GM23338 (cell line): ENCODE measurements at regions not wholly inside any gene's neighbourhood (a gene's known extent, or its start where the extent isn't known, plus 50 kb on each side); places are given as distances from the start of the nearest gene placed in this dataset.

Source experiments
- ATAC-seq: fragments of 200-7000 bp; cut with Tn5 transposase; 3 replicates; pipeline ENCODE4 v1.9.1; 2020
- DNase-seq: peaks from one replicate; pipeline ENCODE4 v3.0.0-alpha.2; 2015; ENCODE audit warnings: low spot score
- H2AFZ ChIP-seq: fragments of 200-600 bp; sonication (generic); 2 replicates; pipeline ENCODE4 v1.8.0; 2016; ENCODE audit warnings: antibody characterized with exemption, mild to moderate bottlenecking, moderate library complexity
- H3F3A ChIP-seq: fragments of 200-600 bp; sonication (generic); replicated peaks from 2 replicates; pipeline ENCODE4 v1.8.0; 2017; ENCODE audit warnings: antibody characterized with exemption, mixed run types, low read depth
- H3K27ac ChIP-seq: fragments of 200-600 bp; sonication (generic); 2 replicates; pipeline ENCODE4 v1.6.1; 2016; ENCODE audit warnings: low read depth
- H3K27me3 ChIP-seq: fragments of 200-600 bp; sonication (generic); 2 replicates; pipeline ENCODE4 v1.8.0; 2016; ENCODE audit warnings: mild to moderate bottlenecking, mixed run types, moderate library complexity; ENCODE audit not compliant: insufficient read depth
- H3K36me3 ChIP-seq: fragments of 200-600 bp; sonication (generic); 2 replicates; pipeline ENCODE4 v1.8.0; 2016; ENCODE audit warnings: mild to moderate bottlenecking; ENCODE audit not compliant: insufficient read depth
- H3K4me1 ChIP-seq: fragments of 200-600 bp; sonication (generic); 2 replicates; pipeline ENCODE4 v1.8.0; 2016; ENCODE audit warnings: mild to moderate bottlenecking, moderate library complexity; ENCODE audit not compliant: insufficient read depth
- H3K4me2 ChIP-seq: fragments of 200-600 bp; sonication (generic); 2 replicates; pipeline ENCODE4 v1.7.1; 2017; ENCODE audit warnings: mixed run types
- H3K4me3 ChIP-seq: fragments of 200-600 bp; sonication (generic); 2 replicates; pipeline ENCODE4 v1.6.1; 2016; ENCODE audit warnings: mixed run types
- H3K79me2 ChIP-seq: fragments of 200-600 bp; sonication (generic); replicated peaks from 2 replicates; pipeline ENCODE4 v1.8.0; 2017; ENCODE audit warnings: mild to moderate bottlenecking; ENCODE audit not compliant: insufficient read depth
- H3K9me2 ChIP-seq: fragments of 200-600 bp; sonication (generic); 2 replicates; pipeline ENCODE4 v1.8.0; 2017; ENCODE audit not compliant: insufficient read depth
- H4K20me1 ChIP-seq: fragments of 200-600 bp; sonication (generic); replicated peaks from 2 replicates; pipeline ENCODE4 v1.8.0; 2017; ENCODE audit warnings: mild to moderate bottlenecking; ENCODE audit not compliant: insufficient read depth
- H3K27ac Mint-ChIP-seq: 2 replicates; pipeline ENCODE4 v1.8.0; 2020; ENCODE audit warnings: inconsistent platforms, mild to moderate bottlenecking, moderate library complexity, mixed read lengths
- H3K27me3 Mint-ChIP-seq: 3 replicates; pipeline ENCODE4 v1.8.0; 2022; ENCODE audit warnings: low read depth, mild to moderate bottlenecking, moderate library complexity, mixed read lengths, inconsistent platforms; ENCODE audit not compliant: insufficient read depth, poor library complexity
- H3K36me3 Mint-ChIP-seq: 3 replicates; pipeline ENCODE4 v1.8.0; 2021; ENCODE audit warnings: low read depth, mild to moderate bottlenecking, inconsistent platforms, moderate library complexity, mixed read lengths
- H3K4me1 Mint-ChIP-seq: 3 replicates; pipeline ENCODE4 v1.8.0; 2020; ENCODE audit warnings: mild to moderate bottlenecking, inconsistent platforms, mixed read lengths
- H3K4me3 Mint-ChIP-seq: 3 replicates; pipeline ENCODE4 v1.8.0; 2021; ENCODE audit warnings: moderate library complexity, mild to moderate bottlenecking, inconsistent platforms, mixed read lengths
- H3K9me3 Mint-ChIP-seq: 3 replicates; pipeline ENCODE4 v1.8.0; 2020; ENCODE audit warnings: moderate library complexity, mild to moderate bottlenecking, inconsistent platforms, mixed read lengths
- CREB1 ChIP-seq: fragments of 250-450 bp; sonication (Bioruptor Pico); IDR thresholded peaks from 2 replicates; pipeline ENCODE4 v1.5.0; 2020; ENCODE audit warnings: low read depth, mild to moderate bottlenecking, moderate library complexity
- EZH2 ChIP-seq: fragments of 200-600 bp; sonication (generic); IDR thresholded peaks from one replicate; pipeline ENCODE4 v1.8.0; 2017; ENCODE audit warnings: antibody characterized with exemption, mild to moderate bottlenecking, low read depth; ENCODE audit not compliant: unreplicated experiment
- EZH2phosphoT487 ChIP-seq: fragments of 200-600 bp; sonication (generic); IDR thresholded peaks from one replicate; pipeline ENCODE4 v1.8.1; 2018; ENCODE audit warnings: antibody characterized with exemption; ENCODE audit not compliant: unreplicated experiment
- NANOG ChIP-seq: IDR thresholded peaks from 2 replicates; pipeline ENCODE4 v1.6.1; 2016; ENCODE audit warnings: antibody characterized with exemption, borderline replicate concordance
- POLR2AphosphoS5 ChIP-seq: IDR thresholded peaks from 2 replicates; pipeline ENCODE4 v1.6.1; 2016; ENCODE audit warnings: antibody characterized with exemption, low read depth
- STAT1 ChIP-seq: IDR thresholded peaks from one replicate; pipeline ENCODE4 v1.6.1; 2016; ENCODE audit warnings: antibody characterized with exemption; ENCODE audit not compliant: unreplicated experiment
- ZNF114 ChIP-seq: fragments of 250-450 bp; sonication (Bioruptor Pico); IDR thresholded peaks from 2 replicates; pipeline ENCODE4 v1.5.0; 2020; ENCODE audit warnings: mild to moderate bottlenecking, moderate library complexity
- ZNF331 ChIP-seq: fragments of 250-450 bp; sonication (Bioruptor Pico); IDR thresholded peaks from 2 replicates; pipeline ENCODE4 v1.5.0; 2020; ENCODE audit warnings: low read depth, mild to moderate bottlenecking, moderate library complexity
- TF ChIP-seq, protein P1 (sequence below): fragments of 250-450 bp; sonication (Bioruptor Pico); IDR thresholded peaks from 2 replicates; pipeline ENCODE4 v1.5.0; 2020; ENCODE audit warnings: mild to moderate bottlenecking, moderate library complexity
- TF ChIP-seq, protein P2 (sequence below): IDR thresholded peaks from one replicate; pipeline ENCODE4 v1.6.1; 2018; ENCODE audit warnings: antibody characterized with exemption; ENCODE audit not compliant: unreplicated experiment
- TF ChIP-seq, protein P3 (sequence below): IDR thresholded peaks from 2 replicates; pipeline ENCODE4 v1.6.1; 2016; ENCODE audit warnings: antibody characterized with exemption
- TF ChIP-seq, protein P4 (sequence below), 2 experiments: fragments of 200-600 bp in 1 of 2; sonication (generic) in 1 of 2; conservative IDR thresholded peaks; 2 replicates each; pipeline versions ENCODE4 v1.5.1 to v1.6.1; 2016 to 2017; ENCODE audit warnings: antibody characterized with exemption in 2 of 2, low read depth in 2 of 2, mild to moderate bottlenecking in 2 of 2, moderate library complexity in 1 of 2

DNA sequence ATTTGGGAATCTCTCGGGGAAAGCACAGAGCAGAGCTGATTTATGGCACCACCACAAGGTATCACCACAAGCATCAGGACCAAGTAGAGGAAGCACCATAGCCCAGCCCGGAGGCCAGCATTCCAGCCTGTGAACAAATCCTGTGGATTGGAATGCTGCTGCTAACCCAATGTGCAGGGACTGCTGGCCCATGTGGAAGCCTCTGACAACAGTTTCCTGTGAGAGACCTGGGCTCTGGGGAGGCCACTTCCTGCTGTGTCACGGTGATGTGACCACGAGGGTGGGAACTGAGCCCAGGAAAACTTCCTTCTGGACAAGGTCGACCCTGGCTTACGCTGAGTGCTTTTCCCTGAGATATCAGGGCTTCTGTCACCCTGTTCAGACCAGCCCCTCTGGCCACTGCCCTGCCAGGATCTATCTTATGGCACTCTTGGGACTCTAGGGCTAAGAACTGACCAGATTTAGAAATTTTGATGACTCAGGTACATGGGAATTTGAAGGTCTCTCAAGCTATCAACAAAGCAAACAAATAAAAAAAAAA, 88.3 kb upstream of the NGF start:
- H3K9me3 Mint-ChIP-seq = no peaks in the 10 kb centered on the region
- H2AFZ ChIP-seq = no peak overlapping the region
- no peaks in the 10 kb centered on the region for H3F3A ChIP-seq

More for the DNA sequence above, 88.3 kb upstream of the NGF start:
- Histone ChIP-seq H4K20me1 (no peaks in the 10 kb centered on the region), H3K27ac (no peak overlapping the region), H3K27me3 (no peaks in the 10 kb centered on the region), H3K36me3 (no peaks in the 10 kb centered on the region), H3K4me2 (no peak overlapping the region), H3K79me2 (no peaks in the 10 kb centered on the region), H3K4me1 (no peaks in the 10 kb centered on the region), H3K4me3 (no peak overlapping the region), H3K9me2 (peaks cover 18% of the 10 kb centered on the region; the same call in 1 of the 2 replicates)
- ATAC-seq = no peak
- Mint-ChIP-seq H3K4me1 (peaks cover 4% of the 10 kb centered on the region; the same call in 1 of the 3 replicates), H3K4me3 (no peak overlapping the region), H3K27me3 (no peaks in the 10 kb centered on the region), H3K36me3 (no peaks in the 10 kb centered on the region), H3K27ac (no peak overlapping the region; the same call in 1 of the 2 replicates)
- TF ChIP-seq POLR2AphosphoS5 (no peak), EZH2phosphoT487 (no peak), ZNF331 (CRISPR knock-in tag) (no peak), CREB1 (CRISPR knock-in tag) (no peak), EZH2 (no peak), ZNF114 (CRISPR knock-in tag) (no peak), STAT1 (no peak), NANOG (no peak)
- TF ChIP-seq, protein P1, sequence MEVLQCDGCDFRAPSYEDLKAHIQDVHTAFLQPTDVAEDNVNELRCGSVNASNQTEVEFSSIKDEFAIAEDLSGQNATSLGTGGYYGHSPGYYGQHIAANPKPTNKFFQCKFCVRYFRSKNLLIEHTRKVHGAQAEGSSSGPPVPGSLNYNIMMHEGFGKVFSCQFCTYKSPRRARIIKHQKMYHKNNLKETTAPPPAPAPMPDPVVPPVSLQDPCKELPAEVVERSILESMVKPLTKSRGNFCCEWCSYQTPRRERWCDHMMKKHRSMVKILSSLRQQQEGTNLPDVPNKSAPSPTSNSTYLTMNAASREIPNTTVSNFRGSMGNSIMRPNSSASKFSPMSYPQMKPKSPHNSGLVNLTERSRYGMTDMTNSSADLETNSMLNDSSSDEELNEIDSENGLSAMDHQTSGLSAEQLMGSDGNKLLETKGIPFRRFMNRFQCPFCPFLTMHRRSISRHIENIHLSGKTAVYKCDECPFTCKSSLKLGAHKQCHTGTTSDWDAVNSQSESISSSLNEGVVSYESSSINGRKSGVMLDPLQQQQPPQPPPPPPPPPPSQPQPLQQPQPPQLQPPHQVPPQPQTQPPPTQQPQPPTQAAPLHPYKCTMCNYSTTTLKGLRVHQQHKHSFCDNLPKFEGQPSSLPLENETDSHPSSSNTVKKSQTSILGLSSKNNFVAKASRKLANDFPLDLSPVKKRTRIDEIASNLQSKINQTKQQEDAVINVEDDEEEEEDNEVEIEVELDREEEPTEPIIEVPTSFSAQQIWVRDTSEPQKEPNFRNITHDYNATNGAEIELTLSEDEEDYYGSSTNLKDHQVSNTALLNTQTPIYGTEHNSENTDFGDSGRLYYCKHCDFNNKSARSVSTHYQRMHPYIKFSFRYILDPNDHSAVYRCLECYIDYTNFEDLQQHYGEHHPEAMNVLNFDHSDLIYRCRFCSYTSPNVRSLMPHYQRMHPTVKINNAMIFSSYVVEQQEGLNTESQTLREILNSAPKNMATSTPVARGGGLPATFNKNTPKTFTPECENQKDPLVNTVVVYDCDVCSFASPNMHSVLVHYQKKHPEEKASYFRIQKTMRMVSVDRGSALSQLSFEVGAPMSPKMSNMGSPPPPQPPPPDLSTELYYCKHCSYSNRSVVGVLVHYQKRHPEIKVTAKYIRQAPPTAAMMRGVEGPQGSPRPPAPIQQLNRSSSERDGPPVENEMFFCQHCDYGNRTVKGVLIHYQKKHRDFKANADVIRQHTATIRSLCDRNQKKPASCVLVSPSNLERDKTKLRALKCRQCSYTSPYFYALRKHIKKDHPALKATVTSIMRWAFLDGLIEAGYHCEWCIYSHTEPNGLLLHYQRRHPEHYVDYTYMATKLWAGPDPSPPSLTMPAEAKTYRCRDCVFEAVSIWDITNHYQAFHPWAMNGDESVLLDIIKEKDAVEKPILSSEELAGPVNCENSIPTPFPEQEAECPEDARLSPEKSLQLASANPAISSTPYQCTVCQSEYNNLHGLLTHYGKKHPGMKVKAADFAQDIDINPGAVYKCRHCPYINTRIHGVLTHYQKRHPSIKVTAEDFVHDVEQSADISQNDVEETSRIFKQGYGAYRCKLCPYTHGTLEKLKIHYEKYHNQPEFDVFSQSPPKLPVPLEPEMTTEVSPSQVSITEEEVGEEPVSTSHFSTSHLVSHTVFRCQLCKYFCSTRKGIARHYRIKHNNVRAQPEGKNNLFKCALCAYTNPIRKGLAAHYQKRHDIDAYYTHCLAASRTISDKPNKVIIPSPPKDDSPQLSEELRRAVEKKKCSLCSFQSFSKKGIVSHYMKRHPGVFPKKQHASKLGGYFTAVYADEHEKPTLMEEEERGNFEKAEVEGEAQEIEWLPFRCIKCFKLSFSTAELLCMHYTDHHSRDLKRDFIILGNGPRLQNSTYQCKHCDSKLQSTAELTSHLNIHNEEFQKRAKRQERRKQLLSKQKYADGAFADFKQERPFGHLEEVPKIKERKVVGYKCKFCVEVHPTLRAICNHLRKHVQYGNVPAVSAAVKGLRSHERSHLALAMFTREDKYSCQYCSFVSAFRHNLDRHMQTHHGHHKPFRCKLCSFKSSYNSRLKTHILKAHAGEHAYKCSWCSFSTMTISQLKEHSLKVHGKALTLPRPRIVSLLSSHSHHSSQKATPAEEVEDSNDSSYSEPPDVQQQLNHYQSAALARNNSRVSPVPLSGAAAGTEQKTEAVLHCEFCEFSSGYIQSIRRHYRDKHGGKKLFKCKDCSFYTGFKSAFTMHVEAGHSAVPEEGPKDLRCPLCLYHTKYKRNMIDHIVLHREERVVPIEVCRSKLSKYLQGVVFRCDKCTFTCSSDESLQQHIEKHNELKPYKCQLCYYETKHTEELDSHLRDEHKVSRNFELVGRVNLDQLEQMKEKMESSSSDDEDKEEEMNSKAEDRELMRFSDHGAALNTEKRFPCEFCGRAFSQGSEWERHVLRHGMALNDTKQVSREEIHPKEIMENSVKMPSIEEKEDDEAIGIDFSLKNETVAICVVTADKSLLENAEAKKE = no peak
- TF ChIP-seq, protein P2, sequence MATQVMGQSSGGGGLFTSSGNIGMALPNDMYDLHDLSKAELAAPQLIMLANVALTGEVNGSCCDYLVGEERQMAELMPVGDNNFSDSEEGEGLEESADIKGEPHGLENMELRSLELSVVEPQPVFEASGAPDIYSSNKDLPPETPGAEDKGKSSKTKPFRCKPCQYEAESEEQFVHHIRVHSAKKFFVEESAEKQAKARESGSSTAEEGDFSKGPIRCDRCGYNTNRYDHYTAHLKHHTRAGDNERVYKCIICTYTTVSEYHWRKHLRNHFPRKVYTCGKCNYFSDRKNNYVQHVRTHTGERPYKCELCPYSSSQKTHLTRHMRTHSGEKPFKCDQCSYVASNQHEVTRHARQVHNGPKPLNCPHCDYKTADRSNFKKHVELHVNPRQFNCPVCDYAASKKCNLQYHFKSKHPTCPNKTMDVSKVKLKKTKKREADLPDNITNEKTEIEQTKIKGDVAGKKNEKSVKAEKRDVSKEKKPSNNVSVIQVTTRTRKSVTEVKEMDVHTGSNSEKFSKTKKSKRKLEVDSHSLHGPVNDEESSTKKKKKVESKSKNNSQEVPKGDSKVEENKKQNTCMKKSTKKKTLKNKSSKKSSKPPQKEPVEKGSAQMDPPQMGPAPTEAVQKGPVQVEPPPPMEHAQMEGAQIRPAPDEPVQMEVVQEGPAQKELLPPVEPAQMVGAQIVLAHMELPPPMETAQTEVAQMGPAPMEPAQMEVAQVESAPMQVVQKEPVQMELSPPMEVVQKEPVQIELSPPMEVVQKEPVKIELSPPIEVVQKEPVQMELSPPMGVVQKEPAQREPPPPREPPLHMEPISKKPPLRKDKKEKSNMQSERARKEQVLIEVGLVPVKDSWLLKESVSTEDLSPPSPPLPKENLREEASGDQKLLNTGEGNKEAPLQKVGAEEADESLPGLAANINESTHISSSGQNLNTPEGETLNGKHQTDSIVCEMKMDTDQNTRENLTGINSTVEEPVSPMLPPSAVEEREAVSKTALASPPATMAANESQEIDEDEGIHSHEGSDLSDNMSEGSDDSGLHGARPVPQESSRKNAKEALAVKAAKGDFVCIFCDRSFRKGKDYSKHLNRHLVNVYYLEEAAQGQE = no peak
- TF ChIP-seq, protein P3, sequence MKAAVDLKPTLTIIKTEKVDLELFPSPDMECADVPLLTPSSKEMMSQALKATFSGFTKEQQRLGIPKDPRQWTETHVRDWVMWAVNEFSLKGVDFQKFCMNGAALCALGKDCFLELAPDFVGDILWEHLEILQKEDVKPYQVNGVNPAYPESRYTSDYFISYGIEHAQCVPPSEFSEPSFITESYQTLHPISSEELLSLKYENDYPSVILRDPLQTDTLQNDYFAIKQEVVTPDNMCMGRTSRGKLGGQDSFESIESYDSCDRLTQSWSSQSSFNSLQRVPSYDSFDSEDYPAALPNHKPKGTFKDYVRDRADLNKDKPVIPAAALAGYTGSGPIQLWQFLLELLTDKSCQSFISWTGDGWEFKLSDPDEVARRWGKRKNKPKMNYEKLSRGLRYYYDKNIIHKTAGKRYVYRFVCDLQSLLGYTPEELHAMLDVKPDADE = no peak
- TF ChIP-seq, protein P4, sequence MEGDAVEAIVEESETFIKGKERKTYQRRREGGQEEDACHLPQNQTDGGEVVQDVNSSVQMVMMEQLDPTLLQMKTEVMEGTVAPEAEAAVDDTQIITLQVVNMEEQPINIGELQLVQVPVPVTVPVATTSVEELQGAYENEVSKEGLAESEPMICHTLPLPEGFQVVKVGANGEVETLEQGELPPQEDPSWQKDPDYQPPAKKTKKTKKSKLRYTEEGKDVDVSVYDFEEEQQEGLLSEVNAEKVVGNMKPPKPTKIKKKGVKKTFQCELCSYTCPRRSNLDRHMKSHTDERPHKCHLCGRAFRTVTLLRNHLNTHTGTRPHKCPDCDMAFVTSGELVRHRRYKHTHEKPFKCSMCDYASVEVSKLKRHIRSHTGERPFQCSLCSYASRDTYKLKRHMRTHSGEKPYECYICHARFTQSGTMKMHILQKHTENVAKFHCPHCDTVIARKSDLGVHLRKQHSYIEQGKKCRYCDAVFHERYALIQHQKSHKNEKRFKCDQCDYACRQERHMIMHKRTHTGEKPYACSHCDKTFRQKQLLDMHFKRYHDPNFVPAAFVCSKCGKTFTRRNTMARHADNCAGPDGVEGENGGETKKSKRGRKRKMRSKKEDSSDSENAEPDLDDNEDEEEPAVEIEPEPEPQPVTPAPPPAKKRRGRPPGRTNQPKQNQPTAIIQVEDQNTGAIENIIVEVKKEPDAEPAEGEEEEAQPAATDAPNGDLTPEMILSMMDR (conservative IDR thresholded peaks at IDR 0.05; ENCODE audit: low read depth in 2 of 2) = no peak
- DNase-seq = no peak
